OCI-LY7 (cell line): ENCODE measurements at regions not wholly inside any gene's neighbourhood (a gene's known extent, or its start where the extent isn't known, plus 50 kb on each side); places are given as distances from the start of the nearest gene placed in this dataset.
"Not testable (repeated sequence)": the region's sequence is repeated elsewhere in the genome, so short reads cannot be mapped to it uniquely, and the experiment has no call there.

ENCODE experiments used
- BruUV-seq: library from RNA; stranded (reverse); fragments of 400-500 nt; replicated peaks from 2 replicates; lab custom pipeline; 2021; lab: Mats Ljungman, UMichigan
- CTCF ChIA-PET: fragments of 300-600 bp; sonication (Branson Sonifier 250); formaldehyde crosslinking; loops from one replicate; lab custom pipeline; 2022; ENCODE audit warnings: antibody characterized with exemption; ENCODE audit not compliant: unreplicated experiment; lab: Charles Lee
- POLR2A ChIA-PET: fragments of 300-600 bp; sonication (Branson Sonifier 250); formaldehyde crosslinking; loops from one replicate; lab custom pipeline; 2022; ENCODE audit warnings: antibody characterized with exemption; lab: Charles Lee
- DNase-seq: peaks from one replicate; pipeline ENCODE4 v3.0.0-alpha.2; 2015; ENCODE audit warnings: low spot score
- H2AFZ ChIP-seq: fragments of 200-600 bp; sonication (generic), shearing (Covaris generic); 2 replicates; pipeline ENCODE4 v1.6.1; 2014; ENCODE audit warnings: mild to moderate bottlenecking, antibody characterized with exemption, low read length, moderate library complexity
- H3K27ac ChIP-seq: fragments of 200-600 bp; sonication (generic); 2 replicates; pipeline ENCODE4 v1.5.1; 2014; ENCODE audit warnings: mixed run types, low read depth, mild to moderate bottlenecking, moderate library complexity, low read length, inconsistent platforms; ENCODE audit not compliant: poor library complexity, severe bottlenecking
- H3K36me3 ChIP-seq: fragments of 200-600 bp; sonication (generic); 2 replicates; pipeline ENCODE4 v1.6.1; 2014; ENCODE audit warnings: mild to moderate bottlenecking, antibody characterized with exemption, low read length, moderate library complexity, mixed read lengths; ENCODE audit not compliant: insufficient read depth
- H3K4me1 ChIP-seq: fragments of 200-600 bp; sonication (generic); 2 replicates; pipeline ENCODE4 v1.5.1; 2014; ENCODE audit warnings: mild to moderate bottlenecking, low read length; ENCODE audit not compliant: insufficient read depth, poor library complexity, severe bottlenecking
- H3K4me2 ChIP-seq: fragments of 200-600 bp; sonication (generic); 2 replicates; pipeline ENCODE4 v1.6.1; 2014; ENCODE audit warnings: mild to moderate bottlenecking, low read length
- H3K4me3 ChIP-seq: fragments of 200-600 bp; sonication (generic); 2 replicates; pipeline ENCODE4 v1.5.1; 2014; ENCODE audit warnings: mild to moderate bottlenecking, low read depth, low read length; ENCODE audit not compliant: poor library complexity, severe bottlenecking
- H3K79me2 ChIP-seq: fragments of 200-600 bp; sonication (generic); 2 replicates; pipeline ENCODE4 v1.6.1; 2016; ENCODE audit warnings: low read depth, mild to moderate bottlenecking, low read length, moderate library complexity, mixed read lengths; ENCODE audit not compliant: insufficient read depth
- H3K9me2 ChIP-seq: fragments of 200-600 bp; sonication (generic); 2 replicates; pipeline ENCODE4 v1.6.1; 2016; ENCODE audit warnings: mild to moderate bottlenecking, low read length, mixed read lengths; ENCODE audit not compliant: insufficient read depth
- H3K9me3 ChIP-seq: fragments of 200-600 bp; sonication (generic); 2 replicates; pipeline ENCODE4 v1.6.1; 2014; ENCODE audit warnings: mild to moderate bottlenecking, mixed run types, low read length, mixed read lengths
- H4K20me1 ChIP-seq: fragments of 200-600 bp; sonication (generic); 2 replicates; pipeline ENCODE4 v1.6.1; 2014; ENCODE audit warnings: mild to moderate bottlenecking, antibody characterized with exemption, low read length, moderate library complexity, mixed read lengths; ENCODE audit not compliant: insufficient read depth
- CTCF ChIP-seq: fragments of 200-600 bp; sonication (generic); conservative IDR thresholded peaks from 2 replicates; pipeline ENCODE4 v1.5.1; 2014; ENCODE audit warnings: mild to moderate bottlenecking, antibody characterized with exemption, low read length, moderate library complexity, mixed read lengths
- EZH2phosphoT487 ChIP-seq: fragments of 200-600 bp; sonication (generic); IDR thresholded peaks from 2 replicates; pipeline ENCODE4 v1.6.1; 2018; ENCODE audit warnings: low read depth, borderline replicate concordance, mild to moderate bottlenecking, mixed run types, antibody characterized with exemption, low read length, moderate library complexity, mixed read lengths
- intact Hi-C: fragments of 100-400 bp; cut with micrococcal nuclease; formaldehyde crosslinking; loops from one replicate; pipeline ENCODE4 v1.10.0; 2022; ENCODE audit not compliant: unreplicated experiment

DNA sequence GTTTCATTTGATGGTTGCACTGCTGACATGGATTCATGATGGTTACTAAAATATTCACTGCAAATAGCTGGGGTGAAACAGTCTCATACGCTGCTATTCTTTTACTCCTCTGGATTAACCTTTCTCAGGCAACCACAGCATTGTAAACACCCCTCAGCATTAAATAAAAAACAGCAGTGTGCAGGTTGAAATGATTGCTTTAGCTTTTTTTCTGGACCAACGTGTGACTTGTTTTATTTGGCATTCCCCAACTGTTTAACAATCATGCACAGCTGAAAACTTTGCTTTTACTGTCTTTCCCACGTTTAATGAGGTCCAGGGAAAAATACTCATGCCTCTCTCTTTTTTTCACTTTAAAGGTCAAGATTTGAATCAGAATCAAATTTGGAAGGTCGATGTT, 490.8 kb downstream of the RAPGEF2 start:
- H2AFZ ChIP-seq: no peak overlapping the region
- no peak overlapping the region for H3K27ac ChIP-seq
- DNase-seq: no peak
- H3K9me3 ChIP-seq: no peaks in the 10 kb centered on the region
- BruUV-seq: no TSS peak
- CTCF ChIA-PET: no interaction called here
- H3K4me2 ChIP-seq: no peak overlapping the region
- H3K79me2 ChIP-seq: no peaks in the 10 kb centered on the region
- no peaks in the 10 kb centered on the region for H3K9me2 ChIP-seq
- intact Hi-C loops: no loop called here
- H3K36me3 ChIP-seq: no peaks in the 10 kb centered on the region
- TF ChIP-seq CTCF: no peak
- TF ChIP-seq EZH2phosphoT487: no peak
- POLR2A ChIA-PET: interaction anchor here (0.6 to 0.8 kb wide), 2 partner anchors 14 to 669 kb away, joined by 3 to 4 read pairs; no protein-coding TSS in a partner anchor
- H4K20me1 ChIP-seq: no peaks in the 10 kb centered on the region
- H3K4me3 ChIP-seq: no peak overlapping the region
- H3K4me1 ChIP-seq: no peaks in the 10 kb centered on the region

DNA sequence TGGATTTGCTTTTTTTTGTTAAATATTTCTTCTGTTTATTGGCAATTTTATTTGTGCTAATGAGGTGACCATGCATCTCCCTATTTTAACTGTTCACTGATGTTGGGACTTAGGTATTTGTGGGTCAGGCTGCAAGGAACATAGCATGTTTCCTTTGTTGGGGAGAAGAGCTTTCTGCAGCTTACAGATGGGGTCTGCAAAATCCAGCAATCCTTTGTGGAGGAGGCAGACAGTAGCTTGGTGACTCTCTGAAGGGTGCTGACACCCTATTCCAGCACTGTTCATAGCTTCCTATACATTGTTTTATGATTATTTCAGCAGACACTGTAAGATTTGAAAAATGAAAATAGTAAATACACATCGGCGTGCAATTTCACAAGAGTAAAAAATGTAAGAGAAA, 491.7 kb downstream of the RAPGEF2 start:
- CTCF ChIA-PET: no interaction called here
- BruUV-seq: no TSS peak
- H3K4me3 ChIP-seq: no peak overlapping the region
- H3K9me3 ChIP-seq: no peaks in the 10 kb centered on the region
- H4K20me1 ChIP-seq: no peaks in the 10 kb centered on the region
- H3K4me1 ChIP-seq: no peaks in the 10 kb centered on the region
- TF ChIP-seq EZH2phosphoT487: no peak
- no peak for TF ChIP-seq CTCF
- no peak overlapping the region for H3K4me2 ChIP-seq
- POLR2A ChIA-PET: no interaction called here
- intact Hi-C loops: no loop called here
- no peak for DNase-seq
- no peaks in the 10 kb centered on the region for H3K36me3 ChIP-seq
- no peaks in the 10 kb centered on the region for H3K79me2 ChIP-seq
- no peaks in the 10 kb centered on the region for H3K9me2 ChIP-seq
- no peak overlapping the region for H2AFZ ChIP-seq
- H3K27ac ChIP-seq: no peak overlapping the region

GRCh38 chr4:159595101-159595500, 492.2 kb downstream of the RAPGEF2 start:
- H3K9me2 ChIP-seq, H3K4me2 ChIP-seq, H3K36me3 ChIP-seq, H3K9me3 ChIP-seq, H2AFZ ChIP-seq, H3K27ac ChIP-seq, DNase-seq, H4K20me1 ChIP-seq, POLR2A ChIA-PET, H3K4me3 ChIP-seq, H3K4me1 ChIP-seq, H3K79me2 ChIP-seq, CTCF ChIA-PET, intact Hi-C loops, BruUV-seq: not testable (repeated sequence)
